IMR-90 (cell line): ENCODE measurements at regions not wholly inside any gene's neighbourhood (a gene's known extent, or its start where the extent isn't known, plus 50 kb on each side); places are given as distances from the start of the nearest gene placed in this dataset.

Source experiments
- ATAC-seq: fragments of 200-7000 bp; cut with Tn5 transposase; 2 replicates; pipeline ENCODE4 v1.9.1; 2020; ENCODE audit warnings: low read depth, mild to moderate bottlenecking, moderate library complexity
- BruUV-seq: library from RNA; stranded (reverse); fragments of 400-500 nt; replicated peaks from 2 replicates; lab custom pipeline; 2021; lab: Mats Ljungman, UMichigan
- CTCF ChIA-PET: fragments of 300-600 bp; formaldehyde crosslinking; extraction: SDS; loops from one replicate; lab custom pipeline; 2021; ENCODE audit warnings: antibody characterized with exemption; lab: Yijun Ruan, JAX
- POLR2A ChIA-PET: fragments of 300-600 bp; sonication (Branson Sonifier 250); formaldehyde crosslinking; loops from one replicate; lab custom pipeline; 2022; ENCODE audit warnings: antibody characterized with exemption; ENCODE audit not compliant: unreplicated experiment; lab: Charles Lee
- DNase-seq: peaks from one replicate; pipeline ENCODE4 v3.0.0; 2013
- H2AFZ ChIP-seq: replicated peaks from 2 replicates; pipeline ENCODE3; 2013; ENCODE audit warnings: low read length, mild to moderate bottlenecking; ENCODE audit not compliant: poor library complexity
- H2AK5ac ChIP-seq: 2 replicates; pipeline ENCODE4 v1.6.1; 2013; ENCODE audit warnings: low read depth, low read length, inconsistent platforms
- H2AK9ac ChIP-seq: replicated peaks from 2 replicates; pipeline ENCODE3; 2013; ENCODE audit warnings: mild to moderate bottlenecking, low read depth, low read length, moderate library complexity; ENCODE audit not compliant: poor library complexity
- H2BK120ac ChIP-seq: 2 replicates; pipeline ENCODE4 v1.6.1; 2013; ENCODE audit warnings: low read depth, low read length, inconsistent platforms
- H2BK15ac ChIP-seq: 3 replicates; pipeline ENCODE4 v1.6.1; 2013; ENCODE audit warnings: low read depth, low read length, inconsistent platforms
- H2BK20ac ChIP-seq: 2 replicates; pipeline ENCODE4 v1.6.1; 2013; ENCODE audit warnings: low read depth, mild to moderate bottlenecking, inconsistent platforms, low read length, moderate library complexity
- H2BK5ac ChIP-seq: 2 replicates; pipeline ENCODE4 v1.6.1; 2013; ENCODE audit warnings: mild to moderate bottlenecking, low read depth, low read length, inconsistent platforms; ENCODE audit not compliant: poor library complexity, severe bottlenecking
- H3K14ac ChIP-seq: replicated peaks from 2 replicates; pipeline ENCODE4 v1.6.1; 2013; ENCODE audit warnings: low read depth, low read length, inconsistent platforms
- H3K18ac ChIP-seq: 2 replicates; pipeline ENCODE4 v1.6.1; 2013; ENCODE audit warnings: low read depth, low read length, control low read depth
- H3K23ac ChIP-seq: 2 replicates; pipeline ENCODE4 v1.6.1; 2013; ENCODE audit warnings: low read depth, low read length, inconsistent platforms
- H3K27ac ChIP-seq: 2 replicates; pipeline ENCODE4 v1.5.1; 2013; ENCODE audit warnings: mild to moderate bottlenecking, control low read depth, low read length; ENCODE audit not compliant: insufficient read depth
- H3K27me3 ChIP-seq: 2 replicates; pipeline ENCODE4 v1.6.1; 2013; ENCODE audit warnings: low read length; ENCODE audit not compliant: control insufficient read depth, insufficient read depth
- H3K36me3 ChIP-seq: 2 replicates; pipeline ENCODE4 v1.6.1; 2013; ENCODE audit warnings: low read length, mixed read lengths; ENCODE audit not compliant: control insufficient read depth, insufficient read depth
- H3K4ac ChIP-seq: 2 replicates; pipeline ENCODE4 v1.6.1; 2013; ENCODE audit warnings: low read depth, low read length, inconsistent platforms
- H3K4me1 ChIP-seq: 2 replicates; pipeline ENCODE4 v1.6.1; 2013; ENCODE audit warnings: low read length, mixed read lengths; ENCODE audit not compliant: control insufficient read depth, insufficient read depth
- H3K4me2 ChIP-seq: 2 replicates; pipeline ENCODE4 v1.6.1; 2013; ENCODE audit warnings: low read depth, mild to moderate bottlenecking, control low read depth, low read length, moderate library complexity
- H3K4me3 ChIP-seq: 2 replicates; pipeline ENCODE4 v1.5.1; 2013; ENCODE audit warnings: low read depth, mild to moderate bottlenecking, control low read depth, low read length, moderate library complexity; ENCODE audit not compliant: insufficient read depth
- H3K56ac ChIP-seq: 2 replicates; pipeline ENCODE4 v1.6.1; 2013; ENCODE audit warnings: low read length, inconsistent platforms; ENCODE audit not compliant: insufficient read depth; ENCODE audit errors: extremely low read depth
- H3K79me1 ChIP-seq, 2 experiments: 2 replicates each; pipeline ENCODE4 v1.6.1; 2013; ENCODE audit warnings: low read length in 2 of 2, inconsistent platforms in 1 of 2, low read depth in 1 of 2
- H3K9ac ChIP-seq: 2 replicates; pipeline ENCODE4 v1.6.1; 2013; ENCODE audit warnings: low read depth, low read length, control low read depth
- H3K9me1 ChIP-seq: 2 replicates; pipeline ENCODE4 v1.6.1; 2013; ENCODE audit warnings: low read length, inconsistent platforms; ENCODE audit not compliant: insufficient read depth
- H3K9me3 ChIP-seq: 2 replicates; pipeline ENCODE4 v1.6.1; 2013; ENCODE audit warnings: low read length; ENCODE audit not compliant: control insufficient read depth, insufficient read depth
- H4K20me1 ChIP-seq: 2 replicates; pipeline ENCODE4 v1.6.1; 2013; ENCODE audit warnings: low read length, inconsistent platforms; ENCODE audit not compliant: insufficient read depth
- H4K5ac ChIP-seq: 2 replicates; pipeline ENCODE4 v1.6.1; 2013; ENCODE audit warnings: mild to moderate bottlenecking, low read depth, low read length, control low read depth
- H4K8ac ChIP-seq, 2 experiments: 2 replicates each; pipeline ENCODE4 v1.6.1; 2013; ENCODE audit warnings: low read depth in 2 of 2, low read length in 2 of 2, control low read depth in 1 of 2, inconsistent platforms in 1 of 2
- H4K91ac ChIP-seq: 2 replicates; pipeline ENCODE4 v1.6.1; 2013; ENCODE audit warnings: low read depth, low read length, inconsistent platforms; ENCODE audit not compliant: insufficient read depth
- BHLHE40 ChIP-seq: fragments of 150-350 bp; IDR thresholded peaks from 2 replicates; pipeline ENCODE4 v1.6.1; 2016; ENCODE audit warnings: mild to moderate bottlenecking, low read depth, low read length
- CEBPB ChIP-seq: IDR thresholded peaks from 2 replicates; pipeline ENCODE4 v1.6.1; 2012; ENCODE audit warnings: low read depth, low read length, improper control_type of control experiment
- CTCF ChIP-seq: conservative IDR thresholded peaks from 2 replicates; pipeline ENCODE4 v1.5.1; 2012; ENCODE audit warnings: mild to moderate bottlenecking, low read depth, low read length, improper control_type of control experiment
- FOS ChIP-seq: fragments of 150-350 bp; IDR thresholded peaks from 2 replicates; pipeline ENCODE4 v1.6.1; 2016; ENCODE audit warnings: low read depth, low read length
- MAFK ChIP-seq: IDR thresholded peaks from 2 replicates; pipeline ENCODE4 v1.6.1; 2012; ENCODE audit warnings: low read depth, low read length, improper control_type of control experiment
- MAZ ChIP-seq: IDR thresholded peaks from 2 replicates; pipeline ENCODE4 v1.6.1; 2012; ENCODE audit warnings: low read depth, mild to moderate bottlenecking, low read length, improper control_type of control experiment, moderate library complexity, borderline replicate concordance
- NFE2L2 ChIP-seq: fragments of 150-350 bp; IDR thresholded peaks from 2 replicates; pipeline ENCODE4 v1.6.1; 2016; ENCODE audit warnings: low read depth, mild to moderate bottlenecking, low read length
- RCOR1 ChIP-seq: IDR thresholded peaks from 2 replicates; pipeline ENCODE4 v1.6.1; 2012; ENCODE audit warnings: mild to moderate bottlenecking, low read length, improper control_type of control experiment; ENCODE audit not compliant: insufficient replicate concordance
- RFX5 ChIP-seq: IDR thresholded peaks from 2 replicates; pipeline ENCODE4 v1.8.0; 2012; ENCODE audit warnings: low read depth, mild to moderate bottlenecking, low read length, moderate library complexity
- SMC3 ChIP-seq: fragments of 150-350 bp; IDR thresholded peaks from 2 replicates; pipeline ENCODE4 v1.6.1; 2016; ENCODE audit warnings: low read depth, mild to moderate bottlenecking, antibody characterized with exemption, low read length, moderate library complexity
- WGBS, 2 experiments: methylation state at CpG; one replicate each; pipeline versions ENCODE4 v1.1.5 to v1.1.7; 2013; ENCODE audit warnings: missing lambda C conversion rate in 2 of 2; ENCODE audit not compliant: insufficient read length in 1 of 2; ENCODE audit errors: extremely low coverage in 2 of 2; 5-methylcytosine and 5-hydroxymethylcytosine counted together
- dilution Hi-C: fragments of 300-500 bp; cut with HindIII; formaldehyde crosslinking; loops from one replicate; pipeline ENCODE4 v1.14.3; 2018; ENCODE audit warnings: low sequenced_read_pairs; ENCODE audit not compliant: unreplicated experiment
- in situ Hi-C: fragments of 300-500 bp; cut with MboI; formaldehyde crosslinking; loops from 3 replicates; pipeline ENCODE4 v1.14.3; 2019; ENCODE audit warnings: low sequenced_read_pairs, inconsistent platforms, mixed read lengths
- intact Hi-C: fragments of 100-400 bp; cut with micrococcal nuclease; formaldehyde crosslinking; loops from 2 replicates; pipeline ENCODE4 v1.10.0; 2022
- TF ChIP-seq, protein P1 (sequence below): fragments of 150-350 bp; IDR thresholded peaks from 2 replicates; pipeline ENCODE4 v1.6.1; 2016; ENCODE audit warnings: low read depth, mild to moderate bottlenecking, low read length, moderate library complexity, borderline replicate concordance

- no peak overlapping the region for H2BK120ac ChIP-seq
- H3K4me1 ChIP-seq, result peaks cover 4% of the 10 kb centered on the region; the same call in 1 of the 2 replicates
- no peak overlapping the region for H4K91ac ChIP-seq
- H3K9me3 ChIP-seq, result no peaks in the 10 kb centered on the region
- ATAC-seq (no peak), DNase-seq (peak; percentile 77)
- TF ChIP-seq FOS, result no peak
- no peak for TF ChIP-seq MAFK
- TF ChIP-seq MAZ, result no peak
- no peak for TF ChIP-seq RCOR1
- no peak for TF ChIP-seq RFX5
- TF ChIP-seq, protein P1, sequence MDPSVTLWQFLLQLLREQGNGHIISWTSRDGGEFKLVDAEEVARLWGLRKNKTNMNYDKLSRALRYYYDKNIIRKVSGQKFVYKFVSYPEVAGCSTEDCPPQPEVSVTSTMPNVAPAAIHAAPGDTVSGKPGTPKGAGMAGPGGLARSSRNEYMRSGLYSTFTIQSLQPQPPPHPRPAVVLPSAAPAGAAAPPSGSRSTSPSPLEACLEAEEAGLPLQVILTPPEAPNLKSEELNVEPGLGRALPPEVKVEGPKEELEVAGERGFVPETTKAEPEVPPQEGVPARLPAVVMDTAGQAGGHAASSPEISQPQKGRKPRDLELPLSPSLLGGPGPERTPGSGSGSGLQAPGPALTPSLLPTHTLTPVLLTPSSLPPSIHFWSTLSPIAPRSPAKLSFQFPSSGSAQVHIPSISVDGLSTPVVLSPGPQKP, result no peak
- TF ChIP-seq BHLHE40, result no peak
- no peak for TF ChIP-seq CEBPB
- no peak for TF ChIP-seq SMC3
- no peak for TF ChIP-seq CTCF
- no peak for TF ChIP-seq NFE2L2
- H2BK5ac ChIP-seq, result no peak overlapping the region
- no peak overlapping the region for H4K8ac ChIP-seq
- H3K4me2 ChIP-seq, result no peak overlapping the region
- H3K56ac ChIP-seq, result no peak overlapping the region
- H3K79me1 ChIP-seq, result no peaks in the 10 kb centered on the region
- no peak overlapping the region for H2BK20ac ChIP-seq
- no peak overlapping the region for H2BK15ac ChIP-seq
- no peak overlapping the region for H2AK9ac ChIP-seq
- 0 out of 2 replicates have a peak, but pooled peaks cover 3% of the 10 kb centered on the region for H3K9me1 ChIP-seq
- in situ Hi-C loops (no loop called here), intact Hi-C loops (no loop called here), dilution Hi-C loops (no loop called here)
- no peak overlapping the region for H4K5ac ChIP-seq
- no peak overlapping the region for H3K14ac ChIP-seq
- H3K36me3 ChIP-seq, result no peaks in the 10 kb centered on the region
- H2AK5ac ChIP-seq, result no peak overlapping the region; the same call in 1 of the 2 replicates
- H2AFZ ChIP-seq, result peak overlapping the region; percentile 14
- H3K23ac ChIP-seq, result no peak overlapping the region
- no peak overlapping the region for H3K9ac ChIP-seq
- no peak overlapping the region for H3K27ac ChIP-seq
- WGBS, 2 experiments, result 60% methylated on average over 1 of the region's 14 CpGs; no CpG with 5 or more reads in 1 of the 2 experiments
- no TSS peak for BruUV-seq
- no peaks in the 10 kb centered on the region for H3K27me3 ChIP-seq
- H3K4me3 ChIP-seq, result no peak overlapping the region
- no peak overlapping the region for H3K4ac ChIP-seq
- ChIA-PET CTCF (no interaction called here), POLR2A (no interaction called here)
- H3K18ac ChIP-seq, result no peak overlapping the region
- no peaks in the 10 kb centered on the region for H4K20me1 ChIP-seq
Observed at GRCh38 chr10:4195213-4195612, 410.2 kb upstream of the KLF6 start.
